Spleen (tissue), 7 donors: ENCODE measurements at regions not wholly inside any gene's neighbourhood (a gene's known extent, or its start where the extent isn't known, plus 50 kb on each side); places are given as distances from the start of the nearest gene placed in this dataset.
"Not testable (repeated sequence)": the region's sequence is repeated elsewhere in the genome, so short reads cannot be mapped to it uniquely, and the experiment has no call there.

ENCODE experiments used
- POLR2AphosphoS5 ChIP-seq, 3 donors: sonication (generic); formaldehyde crosslinking; IDR thresholded peaks; one replicate each; pipeline ENCODE4 v1.5.1; 2017; ENCODE audit warnings: antibody characterized with exemption in 3 of 3
- TF ChIP-seq, protein P1 (sequence below), 11 experiments: fragments of 200-600 bp in 7 of 11; fragments of 450-650 bp in 4 of 11; sonication (generic) in 4 of 11; IDR thresholded peaks in 8 of 11; conservative IDR thresholded peaks in 3 of 11; 1 replicate in 7 of 11; 2 replicates in 4 of 11; pipeline versions ENCODE4 v1.4.0 to v1.8.0; 2016 to 2021; ENCODE audit warnings: antibody characterized with exemption in 11 of 11, inconsistent platforms in 4 of 11, mild to moderate bottlenecking in 1 of 11
- donor health status: DM: no; HTN: no; CAD: no; lungs with moderate emphysema.
- donor health status: DM: no; HTN: no; CAD: no.
- donor health status: DM: no; HTN: no; CAD: no.

- TF ChIP-seq, protein P1, sequence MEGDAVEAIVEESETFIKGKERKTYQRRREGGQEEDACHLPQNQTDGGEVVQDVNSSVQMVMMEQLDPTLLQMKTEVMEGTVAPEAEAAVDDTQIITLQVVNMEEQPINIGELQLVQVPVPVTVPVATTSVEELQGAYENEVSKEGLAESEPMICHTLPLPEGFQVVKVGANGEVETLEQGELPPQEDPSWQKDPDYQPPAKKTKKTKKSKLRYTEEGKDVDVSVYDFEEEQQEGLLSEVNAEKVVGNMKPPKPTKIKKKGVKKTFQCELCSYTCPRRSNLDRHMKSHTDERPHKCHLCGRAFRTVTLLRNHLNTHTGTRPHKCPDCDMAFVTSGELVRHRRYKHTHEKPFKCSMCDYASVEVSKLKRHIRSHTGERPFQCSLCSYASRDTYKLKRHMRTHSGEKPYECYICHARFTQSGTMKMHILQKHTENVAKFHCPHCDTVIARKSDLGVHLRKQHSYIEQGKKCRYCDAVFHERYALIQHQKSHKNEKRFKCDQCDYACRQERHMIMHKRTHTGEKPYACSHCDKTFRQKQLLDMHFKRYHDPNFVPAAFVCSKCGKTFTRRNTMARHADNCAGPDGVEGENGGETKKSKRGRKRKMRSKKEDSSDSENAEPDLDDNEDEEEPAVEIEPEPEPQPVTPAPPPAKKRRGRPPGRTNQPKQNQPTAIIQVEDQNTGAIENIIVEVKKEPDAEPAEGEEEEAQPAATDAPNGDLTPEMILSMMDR (IDR thresholded peaks at IDR 0.05 in 8 of 11, conservative IDR thresholded peaks at IDR 0.05 in 3 of 11): not testable (repeated sequence)
- TF ChIP-seq POLR2AphosphoS5 (IDR thresholded peaks at IDR 0.05): not testable (repeated sequence)
These were observed 134.3 kb upstream of the ERV3-1 start for GRCh38 chr7:65140543-65141404.
